GM21717 (cell line): ENCODE measurements at regions not wholly inside any gene's neighbourhood (a gene's known extent, or its start where the extent isn't known, plus 50 kb on each side); places are given as distances from the start of the nearest gene placed in this dataset.
"Not testable (repeated sequence)": the region's sequence is repeated elsewhere in the genome, so short reads cannot be mapped to it uniquely, and the experiment has no call there.

Source experiments
- ATAC-seq: cut with Tn5 transposase; IDR thresholded peaks from one replicate; pipeline ENCODE4 v1.9.1; 2021; ENCODE audit warnings: mild to moderate bottlenecking, moderate library complexity; ENCODE audit not compliant: unreplicated experiment

- not testable (repeated sequence) for ATAC-seq
Observed at GRCh38 chr12:131659484-131659883, 51.4 kb upstream of the SFSWAP start.

- not testable (repeated sequence) for ATAC-seq
Observed at GRCh38 chr12:131659976-131660375, 50.9 kb upstream of the SFSWAP start.

- ATAC-seq: not testable (repeated sequence)
Observed at GRCh38 chr12:131660401-131660800, 50.5 kb upstream of the SFSWAP start.
